WERI-Rb-1 (cell line): ENCODE measurements at regions not wholly inside any gene's neighbourhood (a gene's known extent, or its start where the extent isn't known, plus 50 kb on each side); places are given as distances from the start of the nearest gene placed in this dataset.

ENCODE experiments used
- DNase-seq: peaks from one replicate; pipeline ENCODE4 v3.0.0-alpha.2; 2020
- H3K27ac ChIP-seq: fragments of 250-450 bp; sonication (Bioruptor Pico); 2 replicates; pipeline ENCODE4 v1.5.1; 2020; ENCODE audit warnings: mild to moderate bottlenecking, moderate library complexity
- H3K27me3 ChIP-seq: fragments of 250-450 bp; sonication (Bioruptor Pico); 2 replicates; pipeline ENCODE4 v1.5.1; 2021; ENCODE audit warnings: mild to moderate bottlenecking, low read depth, moderate library complexity; ENCODE audit not compliant: insufficient read depth, severe bottlenecking
- H3K36me3 ChIP-seq: fragments of 250-450 bp; sonication (Bioruptor Pico); 2 replicates; pipeline ENCODE4 v1.5.1; 2020; ENCODE audit warnings: mild to moderate bottlenecking, moderate library complexity
- H3K4me3 ChIP-seq: 2 replicates; pipeline ENCODE4 v1.5.1; 2011; ENCODE audit warnings: low read depth, mild to moderate bottlenecking, control low read depth, low read length
- H3K9me3 ChIP-seq: fragments of 250-450 bp; sonication (Bioruptor Pico); 2 replicates; pipeline ENCODE4 v1.5.1; 2021; ENCODE audit warnings: mild to moderate bottlenecking, moderate library complexity; ENCODE audit not compliant: severe bottlenecking
- TF ChIP-seq, protein P1 (sequence below): IDR thresholded peaks from 2 replicates; pipeline ENCODE4 v1.5.1; 2011; ENCODE audit warnings: low read depth, mild to moderate bottlenecking, control low read depth, inconsistent platforms, low read length

DNA sequence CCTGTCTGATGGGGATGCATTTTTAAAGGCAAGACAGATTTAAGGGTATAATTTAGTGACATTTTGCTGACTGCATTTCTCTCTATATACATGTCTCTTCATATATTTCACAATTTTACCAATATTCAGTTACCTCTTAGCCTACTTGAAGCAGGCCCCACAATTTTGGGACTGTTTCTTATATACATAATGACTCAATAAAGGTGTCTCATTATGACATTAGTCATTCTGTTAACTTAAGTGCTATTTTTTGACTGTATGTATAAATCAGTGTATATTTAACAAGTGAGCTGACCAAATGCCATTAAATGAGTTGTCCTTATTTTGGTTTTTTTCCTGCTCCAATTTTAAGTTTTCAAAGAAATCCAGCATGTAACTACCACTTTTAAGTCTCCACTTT lies 313.3 kb downstream of the SOX4 start:
- TF ChIP-seq, protein P1, sequence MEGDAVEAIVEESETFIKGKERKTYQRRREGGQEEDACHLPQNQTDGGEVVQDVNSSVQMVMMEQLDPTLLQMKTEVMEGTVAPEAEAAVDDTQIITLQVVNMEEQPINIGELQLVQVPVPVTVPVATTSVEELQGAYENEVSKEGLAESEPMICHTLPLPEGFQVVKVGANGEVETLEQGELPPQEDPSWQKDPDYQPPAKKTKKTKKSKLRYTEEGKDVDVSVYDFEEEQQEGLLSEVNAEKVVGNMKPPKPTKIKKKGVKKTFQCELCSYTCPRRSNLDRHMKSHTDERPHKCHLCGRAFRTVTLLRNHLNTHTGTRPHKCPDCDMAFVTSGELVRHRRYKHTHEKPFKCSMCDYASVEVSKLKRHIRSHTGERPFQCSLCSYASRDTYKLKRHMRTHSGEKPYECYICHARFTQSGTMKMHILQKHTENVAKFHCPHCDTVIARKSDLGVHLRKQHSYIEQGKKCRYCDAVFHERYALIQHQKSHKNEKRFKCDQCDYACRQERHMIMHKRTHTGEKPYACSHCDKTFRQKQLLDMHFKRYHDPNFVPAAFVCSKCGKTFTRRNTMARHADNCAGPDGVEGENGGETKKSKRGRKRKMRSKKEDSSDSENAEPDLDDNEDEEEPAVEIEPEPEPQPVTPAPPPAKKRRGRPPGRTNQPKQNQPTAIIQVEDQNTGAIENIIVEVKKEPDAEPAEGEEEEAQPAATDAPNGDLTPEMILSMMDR = no peak
- Histone ChIP-seq H3K4me3 (no peak overlapping the region), H3K9me3 (no peaks in the 10 kb centered on the region), H3K27ac (no peak overlapping the region), H3K36me3 (no peaks in the 10 kb centered on the region), H3K27me3 (no peaks in the 10 kb centered on the region)
- no peak for DNase-seq

- Histone ChIP-seq H3K27ac (no peak overlapping the region), H3K9me3 (no peaks in the 10 kb centered on the region), H3K36me3 (no peaks in the 10 kb centered on the region), H3K27me3 (no peaks in the 10 kb centered on the region), H3K4me3 (no peak overlapping the region)
- TF ChIP-seq, protein P1 = no peak
- DNase-seq = no peak
These were observed 313.7 kb downstream of the SOX4 start for GRCh38 chr6:21907291-21907690.

DNA sequence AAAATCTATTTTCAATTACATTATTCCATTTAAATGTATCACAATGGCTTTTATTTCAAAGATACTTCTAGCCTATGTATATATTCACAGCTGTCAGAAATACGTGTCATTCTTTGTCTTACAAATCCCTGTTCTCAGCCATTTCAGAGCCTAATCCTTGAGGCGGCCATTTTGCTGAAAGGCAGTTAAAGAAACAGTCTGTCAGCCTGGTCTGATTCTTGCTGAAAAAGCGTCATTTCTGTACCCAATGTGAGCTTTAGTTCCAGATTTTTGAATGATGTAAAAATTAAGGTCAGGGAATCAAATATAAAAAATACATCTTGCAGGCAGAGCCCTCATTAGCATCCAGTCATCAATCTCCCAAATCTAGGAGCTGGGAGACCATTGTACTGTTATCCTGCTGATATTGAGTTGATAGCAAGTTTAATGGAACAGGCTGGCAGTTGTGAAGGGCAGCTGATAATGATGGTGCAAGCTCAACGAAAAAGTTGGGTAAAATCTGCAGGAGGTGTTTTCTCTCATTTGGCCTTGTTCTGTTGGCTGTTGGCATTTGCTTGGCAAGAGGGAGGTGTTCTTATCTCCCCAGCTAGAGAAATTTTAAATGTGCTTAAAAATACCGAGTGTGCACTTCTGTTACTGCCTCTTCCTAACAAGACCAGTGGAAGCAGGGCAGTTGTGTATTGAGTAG lies 314.8 kb downstream of the SOX4 start:
- H3K27ac ChIP-seq = no peak overlapping the region
- no peaks in the 10 kb centered on the region for H3K36me3 ChIP-seq
- no peaks in the 10 kb centered on the region for H3K27me3 ChIP-seq
- no peaks in the 10 kb centered on the region for H3K9me3 ChIP-seq
- no peak overlapping the region for H3K4me3 ChIP-seq
- TF ChIP-seq, protein P1 = no peak
- no peak for DNase-seq

DNA sequence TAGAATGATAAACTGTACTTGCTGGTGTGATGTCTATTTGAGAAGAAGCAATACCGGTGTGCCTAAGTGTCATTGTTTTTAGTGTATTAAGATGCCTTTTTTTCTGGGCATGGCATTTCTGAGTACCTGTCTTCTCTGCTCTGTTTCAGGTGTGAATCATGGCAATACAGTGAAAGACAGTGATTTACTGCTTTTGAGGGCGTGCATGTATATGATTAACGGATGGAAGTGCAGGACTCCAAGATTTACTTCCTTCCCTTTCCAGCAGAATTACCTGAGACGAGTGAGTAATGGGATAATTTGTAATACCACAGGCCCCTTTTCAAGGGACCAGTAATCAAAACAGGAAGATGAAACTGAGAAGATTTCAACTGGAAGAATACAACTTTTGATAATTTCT lies 315.8 kb downstream of the SOX4 start:
- TF ChIP-seq, protein P1 = no peak
- no peak overlapping the region for H3K27ac ChIP-seq
- H3K36me3 ChIP-seq = no peaks in the 10 kb centered on the region
- no peak for DNase-seq
- no peaks in the 10 kb centered on the region for H3K9me3 ChIP-seq
- no peaks in the 10 kb centered on the region for H3K27me3 ChIP-seq
- H3K4me3 ChIP-seq = no peak overlapping the region

- H3K9me3 ChIP-seq = no peaks in the 10 kb centered on the region
- no peaks in the 10 kb centered on the region for H3K36me3 ChIP-seq
- no peak overlapping the region for H3K4me3 ChIP-seq
- no peak overlapping the region for H3K27ac ChIP-seq
- no peaks in the 10 kb centered on the region for H3K27me3 ChIP-seq
- no peak for DNase-seq
- TF ChIP-seq, protein P1 = no peak
These were observed 317.7 kb downstream of the SOX4 start for GRCh38 chr6:21911208-21911607.

DNA sequence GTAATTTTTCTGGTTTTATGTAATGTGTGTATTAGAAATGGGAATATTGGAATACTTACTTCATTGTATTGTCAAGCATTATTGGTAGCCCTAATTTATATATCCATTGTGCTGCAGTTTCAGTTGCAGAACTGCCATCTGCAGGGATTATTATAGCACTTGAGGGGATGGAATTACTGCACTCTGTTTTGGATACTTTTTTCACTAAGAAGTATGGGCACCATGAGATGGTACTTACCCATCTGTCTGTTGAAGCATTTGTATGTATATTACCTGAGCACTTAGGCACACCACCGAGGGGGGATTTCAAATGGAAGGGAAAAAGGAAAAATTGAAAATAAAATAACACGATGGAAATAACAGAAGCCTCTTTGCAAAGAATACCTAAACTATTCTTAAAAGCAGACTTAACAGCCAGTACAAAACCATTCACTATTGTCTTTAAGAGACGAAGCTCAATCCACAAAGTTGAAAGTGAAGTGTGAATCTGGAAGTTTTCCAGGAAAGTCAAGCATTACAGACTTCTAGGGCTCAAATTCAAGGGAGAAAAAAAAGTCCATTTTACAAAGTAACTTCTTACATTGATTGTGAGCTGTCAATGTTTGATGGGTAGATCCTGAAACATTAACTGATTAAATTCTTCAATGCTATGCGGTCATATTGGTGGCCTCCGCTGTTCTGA lies 318.7 kb downstream of the SOX4 start:
- no peak overlapping the region for H3K4me3 ChIP-seq
- DNase-seq = no peak
- no peaks in the 10 kb centered on the region for H3K36me3 ChIP-seq
- TF ChIP-seq, protein P1 = no peak
- no peaks in the 10 kb centered on the region for H3K9me3 ChIP-seq
- no peaks in the 10 kb centered on the region for H3K27me3 ChIP-seq
- H3K27ac ChIP-seq = no peak overlapping the region
